Endothelial cell of umbilical vein (primary cell): ENCODE measurements at regions not wholly inside any gene's neighbourhood (a gene's known extent, or its start where the extent isn't known, plus 50 kb on each side); places are given as distances from the start of the nearest gene placed in this dataset.

Experiments used
- EZH2 ChIP-seq: IDR thresholded peaks from 2 replicates; pipeline ENCODE4 v1.6.1; 2012; ENCODE audit warnings: borderline replicate concordance, low read depth, mild to moderate bottlenecking, moderate library complexity, low read length, inconsistent platforms; ENCODE audit not compliant: severe bottlenecking
- POLR2A ChIP-seq: IDR thresholded peaks from 2 replicates; pipeline ENCODE4 v1.6.1; 2012; ENCODE audit warnings: low read depth, mild to moderate bottlenecking, control low read depth, low read length
- TF ChIP-seq, protein P1 (sequence below), 2 donors: IDR thresholded peaks; 1 replicate in 1 of 2; 2 replicates in 1 of 2; pipeline ENCODE4 v1.5.1; 2011; ENCODE audit warnings: low read length in 2 of 2, mild to moderate bottlenecking in 2 of 2, moderate library complexity in 2 of 2, control low read depth in 1 of 2, inconsistent platforms in 1 of 2, low read depth in 1 of 2; ENCODE audit not compliant: insufficient read depth in 1 of 2; ENCODE audit errors: extremely low read depth in 1 of 2
- TF ChIP-seq, protein P2 (sequence below): IDR thresholded peaks from 2 replicates; pipeline ENCODE4 v1.6.1; 2011; ENCODE audit not compliant: insufficient read depth, insufficient read length

DNA sequence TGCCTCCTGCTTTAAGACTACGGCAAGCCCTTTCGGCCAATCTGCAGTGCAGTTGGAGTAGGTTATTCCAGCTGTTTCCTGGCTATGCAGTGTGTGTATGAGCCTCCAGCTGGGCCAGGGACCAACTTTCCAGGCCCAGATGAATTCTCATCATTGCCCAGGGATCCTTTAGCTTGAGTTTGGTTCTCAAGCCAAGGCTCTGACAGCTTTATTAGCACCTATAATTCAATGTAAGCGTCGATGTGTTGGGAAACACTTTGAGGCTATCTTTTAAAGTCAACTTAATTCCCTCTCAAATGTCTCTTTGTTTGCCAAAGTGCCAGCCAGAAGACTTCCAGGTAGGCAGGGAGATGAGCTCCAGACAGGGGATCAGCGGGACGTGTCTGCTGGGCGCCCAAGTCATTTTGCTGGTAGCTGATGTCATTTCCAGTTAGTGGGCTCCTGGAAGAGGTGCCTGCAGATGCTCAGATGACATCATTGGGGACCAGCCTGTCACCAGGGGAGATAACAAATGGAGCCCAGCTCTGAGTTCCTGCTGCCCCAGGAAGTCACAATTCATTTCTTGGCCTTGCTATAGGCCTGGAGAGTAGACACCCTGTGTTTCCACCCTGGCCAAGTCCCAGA, 520.4 kb downstream of the SOX6 start:
- TF ChIP-seq, protein P1, sequence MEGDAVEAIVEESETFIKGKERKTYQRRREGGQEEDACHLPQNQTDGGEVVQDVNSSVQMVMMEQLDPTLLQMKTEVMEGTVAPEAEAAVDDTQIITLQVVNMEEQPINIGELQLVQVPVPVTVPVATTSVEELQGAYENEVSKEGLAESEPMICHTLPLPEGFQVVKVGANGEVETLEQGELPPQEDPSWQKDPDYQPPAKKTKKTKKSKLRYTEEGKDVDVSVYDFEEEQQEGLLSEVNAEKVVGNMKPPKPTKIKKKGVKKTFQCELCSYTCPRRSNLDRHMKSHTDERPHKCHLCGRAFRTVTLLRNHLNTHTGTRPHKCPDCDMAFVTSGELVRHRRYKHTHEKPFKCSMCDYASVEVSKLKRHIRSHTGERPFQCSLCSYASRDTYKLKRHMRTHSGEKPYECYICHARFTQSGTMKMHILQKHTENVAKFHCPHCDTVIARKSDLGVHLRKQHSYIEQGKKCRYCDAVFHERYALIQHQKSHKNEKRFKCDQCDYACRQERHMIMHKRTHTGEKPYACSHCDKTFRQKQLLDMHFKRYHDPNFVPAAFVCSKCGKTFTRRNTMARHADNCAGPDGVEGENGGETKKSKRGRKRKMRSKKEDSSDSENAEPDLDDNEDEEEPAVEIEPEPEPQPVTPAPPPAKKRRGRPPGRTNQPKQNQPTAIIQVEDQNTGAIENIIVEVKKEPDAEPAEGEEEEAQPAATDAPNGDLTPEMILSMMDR (IDR thresholded peaks at IDR 0.05; ENCODE audit: extremely low read depth in 1 of 2, insufficient read depth in 1 of 2, low read depth in 1 of 2, low read length in 2 of 2) = no peak
- TF ChIP-seq EZH2 (no peak), POLR2A (no peak)
- TF ChIP-seq, protein P2, sequence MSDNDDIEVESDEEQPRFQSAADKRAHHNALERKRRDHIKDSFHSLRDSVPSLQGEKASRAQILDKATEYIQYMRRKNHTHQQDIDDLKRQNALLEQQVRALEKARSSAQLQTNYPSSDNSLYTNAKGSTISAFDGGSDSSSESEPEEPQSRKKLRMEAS = no peak
